T47D (cell line): ENCODE measurements at regions not wholly inside any gene's neighbourhood (a gene's known extent, or its start where the extent isn't known, plus 50 kb on each side); places are given as distances from the start of the nearest gene placed in this dataset.

ENCODE experiments used
- DNase-seq, 2 experiments: peaks; one replicate each; pipeline versions ENCODE4 v3.0.0 to v3.0.0-alpha.2; 2011 to 2012; ENCODE audit warnings: low read depth in 1 of 2, low spot score in 1 of 2
- JUND ChIP-seq: IDR thresholded peaks from 2 replicates; pipeline ENCODE4 v1.6.1; 2012; ENCODE audit warnings: low read depth
- in situ Hi-C: cut with HindIII; loops from 2 replicates; pipeline ENCODE4 v1.10.0; 2016; ENCODE audit warnings: low sequenced_read_pairs, low pct_unique_long_range_greater_than_20kb

DNA sequence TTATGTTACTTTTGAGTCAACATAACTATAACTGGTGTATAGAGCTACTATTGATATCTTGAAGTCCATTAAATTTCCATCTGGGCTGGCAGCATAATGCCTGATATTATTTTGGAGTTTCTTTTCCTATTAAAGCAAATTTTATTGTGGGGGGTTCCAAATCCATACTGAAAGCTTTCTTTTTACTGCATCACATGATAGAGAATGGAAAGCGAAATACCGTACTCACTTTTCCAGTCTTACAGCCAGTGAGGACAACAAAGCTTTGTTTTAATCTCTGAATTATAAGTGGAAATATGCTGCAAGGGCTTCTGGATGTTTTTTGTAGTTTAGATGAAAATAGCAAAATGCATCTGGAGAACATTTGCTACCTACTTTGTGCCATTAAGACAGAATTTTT is 477.5 kb upstream of the SEMA3D start:
- DNase-seq = no peak
- no peak for TF ChIP-seq JUND
- in situ Hi-C loops = no loop called here

DNA sequence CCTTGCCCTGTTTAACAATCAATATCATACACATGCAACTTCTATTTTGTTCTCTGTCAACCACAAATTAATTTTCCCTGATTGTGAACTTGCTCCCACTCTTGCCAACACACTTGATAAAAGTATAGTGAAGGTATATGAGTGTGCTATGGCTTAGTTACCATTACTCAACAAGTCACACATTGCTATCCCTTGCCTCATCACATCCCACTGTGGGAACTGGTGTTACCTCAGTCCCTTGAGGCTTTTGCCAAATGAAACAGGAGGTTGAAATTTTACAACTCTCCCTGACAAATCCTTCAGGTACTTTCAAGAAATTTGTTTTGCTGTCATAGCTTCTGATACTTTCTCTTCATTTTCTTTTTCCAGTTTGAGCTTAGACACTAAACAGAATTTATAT is 472.5 kb upstream of the SEMA3D start:
- in situ Hi-C loops = no loop called here
- peak in 1 of 2 experiments; percentile 18 for DNase-seq

DNA sequence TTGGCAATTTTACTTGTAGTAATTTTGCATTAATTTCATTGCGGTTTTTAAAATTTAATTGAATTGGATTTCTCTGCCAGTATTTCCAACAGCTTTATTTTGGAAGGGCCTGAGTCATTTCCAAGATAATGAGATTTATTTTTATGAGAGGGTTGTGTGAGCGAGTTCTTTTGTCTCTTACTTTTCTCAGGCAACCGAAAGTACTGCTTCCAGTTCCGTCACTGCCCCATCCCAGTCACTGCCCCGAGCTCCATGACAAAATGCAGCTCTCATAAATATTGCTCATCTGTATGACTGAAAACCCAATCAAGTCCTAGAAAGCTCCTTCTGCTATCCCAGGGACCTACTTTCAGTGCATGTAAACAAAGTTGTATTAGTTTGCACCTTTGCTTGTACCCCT is 468.4 kb upstream of the SEMA3D start:
- in situ Hi-C loops = no loop called here
- peak in 1 of 2 experiments; percentile 6 for DNase-seq
- TF ChIP-seq JUND = no peak

More for the DNA sequence above, 472.5 kb upstream of the SEMA3D start:
- no peak for TF ChIP-seq JUND

DNA sequence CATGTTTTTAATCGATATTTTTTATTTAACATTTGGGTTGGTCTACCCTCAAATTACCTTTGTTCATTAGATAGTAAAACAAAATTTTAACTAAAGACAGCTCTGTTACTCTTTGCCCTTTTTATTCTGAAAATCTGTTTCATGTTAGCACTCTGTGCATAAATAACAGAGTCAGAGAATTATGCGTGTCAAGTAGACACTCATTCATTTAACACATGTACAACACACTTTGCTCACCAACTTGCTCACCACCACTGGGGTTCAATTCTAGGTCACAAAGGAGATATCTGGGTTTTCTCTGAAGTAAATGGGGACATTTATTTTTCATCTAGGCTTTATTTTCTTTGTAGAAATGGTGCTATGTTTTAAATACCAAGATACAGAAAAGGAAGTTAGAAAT is 457.4 kb upstream of the SEMA3D start:
- DNase-seq = no peak
- TF ChIP-seq JUND = no peak
- in situ Hi-C loops = no loop called here

DNA sequence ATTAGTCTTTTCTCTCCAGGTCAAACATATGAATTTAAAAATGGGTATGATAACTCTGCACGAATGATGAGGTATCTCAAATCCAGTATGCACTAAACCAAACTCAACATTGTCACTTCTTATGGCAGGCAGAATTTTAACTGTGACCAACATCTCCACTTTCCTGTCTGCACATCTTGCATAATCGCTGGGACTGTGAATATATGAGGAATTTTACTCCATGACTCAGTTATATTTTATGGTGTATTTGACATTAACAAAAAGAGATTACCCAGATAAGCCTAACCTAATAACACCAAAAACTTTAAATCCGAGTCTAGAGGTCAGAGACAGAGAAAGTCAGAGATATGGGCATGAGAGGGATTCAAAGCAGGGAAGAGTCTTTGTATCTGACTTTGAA is 454.5 kb upstream of the SEMA3D start:
- no peak for DNase-seq
- no peak for TF ChIP-seq JUND
- in situ Hi-C loops = no loop called here

DNA sequence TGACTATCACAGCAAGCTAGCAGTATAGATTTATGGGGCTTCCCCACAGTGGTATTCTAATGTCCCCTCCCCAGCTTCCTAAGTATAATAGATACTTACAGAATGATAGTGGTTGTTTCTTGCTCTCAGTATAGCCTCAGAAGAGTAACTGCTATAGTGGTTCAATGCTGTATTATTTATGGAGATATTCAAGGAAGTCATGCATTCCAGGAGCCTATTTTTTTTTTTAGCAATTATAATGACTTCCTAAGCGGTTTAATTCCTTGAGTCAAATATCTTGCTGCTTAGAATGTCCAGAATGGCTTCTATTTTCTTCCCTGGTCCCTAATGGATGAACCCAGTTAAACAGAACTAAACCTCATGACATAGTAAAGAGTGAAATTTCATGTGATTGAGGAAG is 451.5 kb upstream of the SEMA3D start:
- TF ChIP-seq JUND = no peak
- in situ Hi-C loops = no loop called here
- DNase-seq = no peak

DNA sequence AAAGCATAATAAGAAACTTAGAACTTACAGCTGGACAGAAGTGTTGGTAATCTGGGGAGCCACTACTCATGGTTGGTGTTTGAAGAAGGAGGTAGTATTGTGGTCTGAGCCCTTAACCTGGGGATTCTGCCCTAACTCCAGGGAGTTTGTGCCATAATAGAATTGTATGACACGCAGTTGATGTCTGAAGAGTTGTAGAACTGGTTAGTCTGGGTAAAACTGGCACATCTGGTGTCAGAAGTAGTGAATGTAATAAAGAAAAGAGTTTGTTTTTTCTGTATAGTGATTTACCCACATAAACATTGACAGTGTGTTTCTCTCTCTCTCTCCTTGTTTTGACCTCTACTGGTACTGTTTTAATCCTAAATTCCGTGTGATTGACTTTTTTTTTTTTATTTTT is 448.1 kb upstream of the SEMA3D start:
- peak in 1 of 2 experiments; percentile 45 for DNase-seq
- no peak for TF ChIP-seq JUND
- in situ Hi-C loops = no loop called here

DNA sequence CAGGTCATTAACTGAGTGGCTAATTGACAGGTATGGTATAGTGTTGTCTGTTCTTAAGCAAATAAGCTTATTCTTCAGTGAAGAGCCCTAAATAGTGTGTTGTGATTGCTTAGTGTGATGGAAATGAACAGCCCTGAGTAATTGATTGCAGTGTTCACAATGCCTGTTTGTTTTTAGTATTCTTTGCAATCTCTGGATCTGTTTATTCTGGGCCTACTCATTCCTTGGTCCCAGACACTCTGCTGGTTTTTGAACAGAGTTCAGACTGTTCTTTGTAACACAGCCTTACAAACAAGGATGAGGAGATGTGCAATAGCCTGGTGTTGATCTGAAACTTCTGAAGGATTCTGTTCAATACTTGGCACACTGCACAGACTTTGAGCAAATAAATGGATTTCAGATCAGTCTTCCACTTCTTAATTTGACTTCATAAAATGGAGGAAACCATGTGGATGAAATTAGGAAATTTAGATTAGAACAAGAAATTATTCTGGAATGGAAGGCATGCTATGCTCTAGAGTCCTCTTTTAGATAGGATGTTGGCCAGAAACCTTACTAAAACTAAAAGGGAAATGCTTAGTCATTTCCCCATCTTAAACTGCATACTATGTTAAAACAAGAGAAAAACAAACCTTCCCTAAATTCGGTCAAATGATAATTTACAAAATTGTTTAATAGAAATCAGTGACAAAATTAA is 444.2 kb upstream of the SEMA3D start:
- peak in 1 of 2 experiments; percentile 55 for DNase-seq

DNA sequence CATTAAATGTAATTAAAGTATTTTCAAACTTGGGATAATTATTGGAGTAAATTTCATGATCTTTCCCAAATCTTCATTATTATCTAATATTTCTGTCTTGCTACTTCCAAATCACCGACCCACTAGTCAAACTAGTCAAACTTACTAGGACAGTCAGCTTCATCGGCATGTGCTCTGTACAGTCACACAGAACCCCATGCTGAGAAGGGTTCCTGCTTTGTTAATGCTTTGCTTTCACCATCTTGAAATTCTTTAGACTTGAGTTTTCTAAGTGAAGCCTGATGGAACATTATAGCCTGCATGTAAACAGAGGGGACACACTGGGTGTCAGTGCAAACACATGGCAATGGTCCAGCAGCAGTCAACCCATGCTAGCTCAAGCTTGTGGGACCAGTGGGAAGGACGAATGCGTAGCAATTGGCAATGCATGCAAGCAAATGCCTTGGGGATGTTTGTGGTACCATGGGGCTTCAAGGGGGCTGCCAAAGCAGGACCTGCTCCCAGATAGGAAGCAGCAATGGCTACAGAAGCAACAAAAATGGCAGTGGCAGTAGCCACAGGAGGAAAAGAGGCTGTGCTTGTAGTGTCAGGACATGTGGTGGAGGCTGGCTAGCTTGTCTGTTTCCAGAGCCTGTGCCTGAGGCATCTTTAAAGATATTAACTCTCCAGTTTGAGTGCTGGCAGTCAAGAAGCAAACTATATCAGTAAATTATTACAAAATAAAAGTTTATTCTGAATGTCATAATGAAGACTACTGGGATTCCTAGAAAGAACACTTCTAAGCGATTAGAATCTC is 441.1 kb upstream of the SEMA3D start:
- in situ Hi-C loops = no loop called here
- DNase-seq = peak in 1 of 2 experiments; percentile 15
- TF ChIP-seq JUND = no peak

More for the DNA sequence above, 444.2 kb upstream of the SEMA3D start:
- in situ Hi-C loops = no loop called here
- TF ChIP-seq JUND = no peak

DNA sequence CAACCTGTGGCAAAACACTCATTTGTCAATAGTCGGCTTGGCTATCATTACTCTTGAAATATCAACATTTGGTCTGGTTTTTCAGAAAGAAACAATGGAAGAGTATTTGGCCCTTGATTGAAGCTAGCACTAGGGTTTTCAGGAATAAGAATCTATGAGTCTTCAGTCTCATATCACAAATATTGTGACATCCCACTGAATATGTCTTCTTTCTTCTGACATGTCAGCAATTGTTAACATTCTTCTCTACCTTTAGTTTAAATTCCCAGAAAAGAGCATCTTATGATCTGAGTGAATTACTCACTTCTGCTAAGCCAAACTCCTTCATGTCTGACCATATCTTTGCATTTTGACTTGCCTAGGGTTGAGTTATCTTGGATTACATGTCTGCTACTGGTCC is 435.2 kb upstream of the SEMA3D start:
- no peak for TF ChIP-seq JUND
- DNase-seq = no peak
- in situ Hi-C loops = no loop called here

DNA sequence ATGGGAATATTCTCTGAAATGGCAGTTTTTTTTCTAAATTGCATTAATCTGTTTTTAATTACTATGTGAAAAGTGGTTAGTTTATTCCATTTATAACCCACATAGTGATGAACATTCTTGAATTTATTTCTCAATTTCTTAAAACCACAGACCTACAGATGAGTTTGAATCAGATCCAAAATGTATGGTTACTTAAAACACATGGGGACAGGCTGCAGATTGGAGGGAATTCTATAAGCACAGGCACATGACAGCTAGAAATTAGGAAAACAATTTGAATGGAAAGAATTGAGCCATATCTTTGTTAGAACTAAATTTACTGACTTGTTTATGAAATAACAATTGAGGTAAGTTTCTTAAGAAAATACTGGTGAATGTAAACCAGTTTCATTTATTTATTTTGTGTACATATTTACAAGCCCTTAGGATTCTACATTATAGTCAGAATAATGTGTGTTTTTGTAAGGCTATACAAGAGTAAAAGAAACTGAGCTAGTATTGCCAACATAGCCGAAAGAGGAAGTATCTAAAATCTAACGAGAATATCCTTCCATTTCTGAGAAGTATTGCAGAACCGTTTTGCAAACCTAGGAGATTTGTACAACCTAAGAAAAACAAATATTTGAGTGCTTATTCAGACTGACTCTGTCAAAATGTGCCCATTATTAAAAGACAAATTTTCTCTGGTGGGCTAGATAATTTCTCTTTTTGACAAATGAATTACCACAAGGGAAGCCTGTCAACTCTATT is 434.3 kb upstream of the SEMA3D start:
- in situ Hi-C loops = no loop called here
- no peak for DNase-seq
- no peak for TF ChIP-seq JUND

DNA sequence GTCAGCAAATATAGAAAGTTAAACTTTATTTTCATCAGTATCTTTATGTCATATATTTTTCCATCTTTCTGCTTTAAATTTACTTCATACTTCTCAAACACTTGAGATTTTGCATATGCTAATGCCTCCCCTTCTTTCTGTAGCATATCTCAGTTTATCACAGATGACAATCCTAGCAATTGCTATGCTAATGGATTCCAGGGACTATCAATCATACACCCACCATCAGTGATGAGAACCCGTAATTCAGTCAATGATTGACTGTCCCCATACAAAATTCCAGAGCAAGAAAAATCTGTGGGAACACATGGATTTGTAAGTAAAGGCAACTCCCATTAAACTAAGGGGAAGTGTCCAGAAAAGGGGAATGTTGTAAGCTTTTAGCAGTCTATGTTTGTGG is 432.4 kb upstream of the SEMA3D start:
- DNase-seq = no peak
- in situ Hi-C loops = no loop called here
- no peak for TF ChIP-seq JUND

DNA sequence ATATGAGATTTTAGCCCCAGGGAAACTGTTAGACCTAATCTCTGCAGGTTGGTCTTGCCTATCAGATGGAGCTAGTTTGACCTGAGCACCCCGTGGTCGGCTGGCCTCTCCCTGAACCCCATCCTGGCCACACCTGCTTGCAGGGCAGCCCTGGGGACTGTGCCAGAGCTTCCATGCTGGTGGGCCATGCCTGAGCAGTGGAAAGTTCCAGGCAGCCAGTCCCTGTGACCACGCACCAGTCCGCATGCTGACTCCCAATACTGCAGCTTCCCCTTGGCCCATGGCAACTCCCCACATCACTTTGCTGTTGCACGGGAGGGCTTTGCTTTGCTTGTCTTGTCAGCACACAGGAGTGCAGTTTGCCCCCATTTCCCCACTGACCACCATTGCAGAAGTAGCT is 427.8 kb upstream of the SEMA3D start:
- no peak for TF ChIP-seq JUND
- in situ Hi-C loops = no loop called here
- no peak for DNase-seq
